ENCODE measurements at regions not wholly inside any gene's neighbourhood (a gene's known extent, or its start where the extent isn't known, plus 50 kb on each side); places are given as distances from the start of the nearest gene placed in this dataset.

GRCh38 chr13:31898378-31899071, 133.0 kb upstream of the FRY start:
- Histone ChIP-seq H3K36me3 (ENCODE audit: control insufficient read depth, low read length) (no peaks in the 10 kb centered on the region), H4K20me1 (ENCODE audit: control insufficient read depth, insufficient read depth, low read depth, low read length) (no peaks in the 10 kb centered on the region), H3F3A (ENCODE audit: control insufficient read depth, insufficient read depth) (no peaks in the 10 kb centered on the region), H3K27me3 (ENCODE audit: control insufficient read depth, low read length) (no peaks in the 10 kb centered on the region), H3K4me3 (ENCODE audit: low read length) (no peak overlapping the region), H3K4me1 (ENCODE audit: control insufficient read depth, low read length) (peaks cover 23% of the 10 kb centered on the region), H3K79me2 (ENCODE audit: control insufficient read depth, low read length) (no peaks in the 10 kb centered on the region), H3K27ac (ENCODE audit: low read depth, low read length) (no peak overlapping the region), H3K9me3 (ENCODE audit: control insufficient read depth, insufficient read depth, low read length) (no peaks in the 10 kb centered on the region), H3K4me2 (ENCODE audit: low read length) (no peak overlapping the region), H3K9me2 (replicated peaks; ENCODE audit: control insufficient read depth, low read length) (no peaks in the 10 kb centered on the region)
- no peak for TF ChIP-seq EZH2phosphoT487 (IDR thresholded peaks at IDR 0.05; ENCODE audit: borderline replicate concordance, low read length)
- no peak for TF ChIP-seq CTCF (IDR thresholded peaks at IDR 0.05; ENCODE audit: low read depth, low read length, poor library complexity, severe bottlenecking)

- no peak overlapping the region for H3K27ac ChIP-seq (ENCODE audit: low read depth, low read length)
- TF ChIP-seq CTCF (IDR thresholded peaks at IDR 0.05; ENCODE audit: low read depth, low read length, poor library complexity, severe bottlenecking): no peak
- TF ChIP-seq EZH2phosphoT487 (IDR thresholded peaks at IDR 0.05; ENCODE audit: borderline replicate concordance, low read length): no peak
- H3K9me2 ChIP-seq (replicated peaks; ENCODE audit: control insufficient read depth, low read length): no peaks in the 10 kb centered on the region
- H3K79me2 ChIP-seq (ENCODE audit: control insufficient read depth, low read length): no peaks in the 10 kb centered on the region
- no peak overlapping the region for H3K4me2 ChIP-seq (ENCODE audit: low read length)
- no peaks in the 10 kb centered on the region for H4K20me1 ChIP-seq (ENCODE audit: control insufficient read depth, insufficient read depth, low read depth, low read length)
- no peaks in the 10 kb centered on the region for H3K27me3 ChIP-seq (ENCODE audit: control insufficient read depth, low read length)
- peaks cover 5% of the 10 kb centered on the region for H3K4me1 ChIP-seq (ENCODE audit: control insufficient read depth, low read length)
- H3K4me3 ChIP-seq (ENCODE audit: low read length): no peak overlapping the region
- no peaks in the 10 kb centered on the region for H3F3A ChIP-seq (ENCODE audit: control insufficient read depth, insufficient read depth)
- H3K9me3 ChIP-seq (ENCODE audit: control insufficient read depth, insufficient read depth, low read length): no peaks in the 10 kb centered on the region
- no peaks in the 10 kb centered on the region for H3K36me3 ChIP-seq (ENCODE audit: control insufficient read depth, low read length)
These were observed 129.6 kb upstream of the FRY start for GRCh38 chr13:31901985-31902384.

DNA sequence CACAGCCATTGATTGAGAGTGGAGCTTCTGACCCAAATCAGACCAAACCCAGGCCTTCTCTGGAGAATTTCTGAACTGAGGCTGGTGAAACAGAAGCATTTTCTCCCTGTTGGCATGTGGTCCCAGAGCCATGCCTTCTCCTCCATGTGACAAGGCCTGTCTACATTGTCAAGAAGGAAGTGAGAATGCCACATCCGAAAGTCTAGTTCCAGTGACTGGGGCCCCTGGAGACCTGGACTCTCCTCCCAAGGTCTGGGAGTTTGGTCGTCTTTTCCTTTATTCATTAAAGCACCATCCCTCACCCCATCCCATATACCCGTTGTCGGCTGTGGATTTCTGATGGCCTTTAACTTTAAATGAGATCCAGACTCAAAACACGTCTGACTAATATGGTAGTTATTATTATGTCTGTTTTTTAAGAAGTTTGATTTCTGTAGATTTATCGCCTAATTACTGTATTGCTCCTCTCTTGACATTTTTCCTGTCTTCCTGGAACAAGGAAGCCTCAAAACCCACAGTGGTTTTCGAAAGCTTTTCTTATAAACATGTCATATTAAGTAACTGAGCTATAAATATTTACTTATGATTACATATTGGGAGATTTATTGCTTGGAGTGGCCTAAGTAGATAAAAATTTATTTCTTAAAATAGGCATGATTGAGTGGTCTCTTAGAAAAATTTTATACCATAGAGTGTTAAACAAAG, 128.3 kb upstream of the FRY start:
- Histone ChIP-seq H3K27ac (ENCODE audit: low read depth, low read length) (no peak overlapping the region), H4K20me1 (ENCODE audit: control insufficient read depth, insufficient read depth, low read depth, low read length) (no peaks in the 10 kb centered on the region), H3K9me2 (replicated peaks; ENCODE audit: control insufficient read depth, low read length) (no peaks in the 10 kb centered on the region), H3K79me2 (ENCODE audit: control insufficient read depth, low read length) (no peaks in the 10 kb centered on the region), H3F3A (ENCODE audit: control insufficient read depth, insufficient read depth) (no peaks in the 10 kb centered on the region), H3K9me3 (ENCODE audit: control insufficient read depth, insufficient read depth, low read length) (no peaks in the 10 kb centered on the region), H3K4me2 (ENCODE audit: low read length) (no peak overlapping the region), H3K36me3 (ENCODE audit: control insufficient read depth, low read length) (no peaks in the 10 kb centered on the region), H3K4me1 (ENCODE audit: control insufficient read depth, low read length) (peaks cover 3% of the 10 kb centered on the region; the same call in 1 of the 2 replicates), H3K4me3 (ENCODE audit: low read length) (no peak overlapping the region), H3K27me3 (ENCODE audit: control insufficient read depth, low read length) (no peaks in the 10 kb centered on the region)
- TF ChIP-seq EZH2phosphoT487 (IDR thresholded peaks at IDR 0.05; ENCODE audit: borderline replicate concordance, low read length) (no peak), CTCF (IDR thresholded peaks at IDR 0.05; ENCODE audit: low read depth, low read length, poor library complexity, severe bottlenecking) (no peak)

All from DOHH2 (cell line).